Activated naive CD4-positive, alpha-beta T cell treated with anti-CD3 and anti-CD28 coated beads, Interleukin-2, amount 10 ng/mL, durations not matched to agents 7 days and 5 days (primary cell): ENCODE measurements at regions not wholly inside any gene's neighbourhood (a gene's known extent, or its start where the extent isn't known, plus 50 kb on each side); places are given as distances from the start of the nearest gene placed in this dataset.
"Not testable (repeated sequence)": the region's sequence is repeated elsewhere in the genome, so short reads cannot be mapped to it uniquely, and the experiment has no call there.

Experiments used
- CTCF ChIA-PET: fragments of 350-600 bp; sonication (Branson Sonifier 250); formaldehyde crosslinking; loops from one replicate; lab custom pipeline; 2021; ENCODE audit warnings: antibody characterized with exemption; lab: Charles Lee
- DNase-seq: peaks from one replicate; pipeline ENCODE4 v3.0.0-alpha.2; 2020
- H3K27ac Mint-ChIP-seq: one replicate; pipeline ENCODE4 v1.8.0; 2021; ENCODE audit warnings: mild to moderate bottlenecking, moderate library complexity, mixed read lengths
- H3K27me3 Mint-ChIP-seq: one replicate; pipeline ENCODE4 v1.8.0; 2021; ENCODE audit warnings: mild to moderate bottlenecking, mixed read lengths
- H3K36me3 Mint-ChIP-seq: one replicate; pipeline ENCODE4 v1.8.0; 2021; ENCODE audit warnings: mixed read lengths
- H3K4me1 Mint-ChIP-seq: one replicate; pipeline ENCODE4 v1.8.0; 2021; ENCODE audit warnings: mixed read lengths
- H3K4me3 Mint-ChIP-seq: one replicate; pipeline ENCODE4 v1.8.0; 2021; ENCODE audit warnings: mild to moderate bottlenecking, moderate library complexity, mixed read lengths
- H3K9me3 Mint-ChIP-seq: one replicate; pipeline ENCODE4 v1.8.0; 2021; ENCODE audit warnings: mixed read lengths

DNA sequence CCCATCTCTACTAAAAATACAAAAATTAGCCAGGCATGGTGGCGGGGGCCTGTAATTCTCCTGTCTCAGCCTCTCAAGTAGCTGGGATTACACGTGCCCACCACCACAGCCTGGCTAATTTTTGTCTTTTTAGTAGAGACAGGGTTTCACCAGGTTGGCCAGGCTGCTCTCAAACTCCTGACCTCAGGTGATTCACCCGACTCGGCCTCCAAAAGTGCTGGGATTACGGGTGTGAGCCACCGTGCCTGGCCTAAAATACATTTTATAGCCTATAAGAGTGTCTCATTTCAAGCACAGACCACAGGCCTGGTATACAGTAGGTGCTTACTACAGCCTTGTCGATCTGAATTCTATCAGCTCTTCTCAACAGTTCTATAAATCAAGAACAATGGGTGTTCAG is 139.5 kb upstream of the USP29 start:
- CTCF ChIA-PET, H3K36me3 Mint-ChIP-seq, H3K27ac Mint-ChIP-seq, H3K4me3 Mint-ChIP-seq, H3K4me1 Mint-ChIP-seq, H3K27me3 Mint-ChIP-seq, DNase-seq: not testable (repeated sequence)
- peaks cover 70% of the 10 kb centered on the region for H3K9me3 Mint-ChIP-seq

DNA sequence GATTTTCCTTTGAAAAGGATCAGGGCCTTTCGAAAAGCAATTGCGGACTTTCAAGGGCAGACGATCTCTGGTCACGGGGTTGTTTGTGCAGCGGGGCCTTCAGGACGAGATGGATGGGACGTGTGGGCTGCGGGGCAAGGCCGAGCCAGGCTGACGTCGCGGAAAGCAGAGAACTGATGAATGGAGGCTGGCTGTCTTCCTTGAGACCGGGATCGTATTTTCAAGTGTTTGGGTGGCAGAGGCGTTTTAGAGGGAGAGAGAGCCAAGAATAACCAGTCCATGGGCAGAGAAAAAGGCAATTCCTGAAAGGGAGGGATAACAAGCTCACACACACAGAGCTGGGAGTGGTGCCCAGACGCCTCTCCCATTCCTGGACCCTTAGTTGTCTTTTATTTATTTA is 138.9 kb upstream of the USP29 start:
- no peak overlapping the region for H3K27ac Mint-ChIP-seq
- H3K4me1 Mint-ChIP-seq, result no peaks in the 10 kb centered on the region
- CTCF ChIA-PET, result no interaction called here
- DNase-seq, result no peak
- no peaks in the 10 kb centered on the region for H3K36me3 Mint-ChIP-seq
- H3K4me3 Mint-ChIP-seq, result no peak overlapping the region
- peaks cover 69% of the 10 kb centered on the region for H3K9me3 Mint-ChIP-seq
- H3K27me3 Mint-ChIP-seq, result no peaks in the 10 kb centered on the region

GRCh38 chr19:56981440-56981839 is 138.3 kb upstream of the USP29 start:
- H3K27me3 Mint-ChIP-seq, H3K4me1 Mint-ChIP-seq, DNase-seq, H3K27ac Mint-ChIP-seq, H3K36me3 Mint-ChIP-seq, H3K4me3 Mint-ChIP-seq, CTCF ChIA-PET: not testable (repeated sequence)
- H3K9me3 Mint-ChIP-seq, result peaks cover 69% of the 10 kb centered on the region

DNA sequence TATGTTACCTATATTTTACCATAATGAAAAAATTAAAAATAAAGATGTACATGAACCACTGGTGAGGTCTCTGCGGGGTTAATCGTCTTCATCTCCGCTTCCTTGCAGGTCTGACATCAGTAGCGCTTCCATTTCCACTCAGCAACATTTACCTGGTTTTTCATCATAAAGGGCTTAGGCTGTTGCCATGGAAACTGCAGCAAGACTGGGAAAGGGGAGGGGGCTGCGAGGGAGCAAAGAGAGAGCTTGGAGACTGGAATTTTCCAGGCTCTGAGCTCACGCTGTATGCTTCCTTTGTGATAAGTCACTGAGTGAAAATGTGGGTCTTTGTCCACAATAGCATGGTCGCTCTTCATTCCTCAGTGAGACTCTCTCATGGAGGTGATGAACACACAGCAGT is 136.6 kb upstream of the USP29 start:
- CTCF ChIA-PET, result no interaction called here
- H3K36me3 Mint-ChIP-seq, result no peaks in the 10 kb centered on the region
- no peak overlapping the region for H3K4me3 Mint-ChIP-seq
- H3K4me1 Mint-ChIP-seq, result no peaks in the 10 kb centered on the region
- H3K9me3 Mint-ChIP-seq, result peaks cover 62% of the 10 kb centered on the region
- no peak overlapping the region for H3K27ac Mint-ChIP-seq
- H3K27me3 Mint-ChIP-seq, result no peaks in the 10 kb centered on the region
- DNase-seq, result no peak

DNA sequence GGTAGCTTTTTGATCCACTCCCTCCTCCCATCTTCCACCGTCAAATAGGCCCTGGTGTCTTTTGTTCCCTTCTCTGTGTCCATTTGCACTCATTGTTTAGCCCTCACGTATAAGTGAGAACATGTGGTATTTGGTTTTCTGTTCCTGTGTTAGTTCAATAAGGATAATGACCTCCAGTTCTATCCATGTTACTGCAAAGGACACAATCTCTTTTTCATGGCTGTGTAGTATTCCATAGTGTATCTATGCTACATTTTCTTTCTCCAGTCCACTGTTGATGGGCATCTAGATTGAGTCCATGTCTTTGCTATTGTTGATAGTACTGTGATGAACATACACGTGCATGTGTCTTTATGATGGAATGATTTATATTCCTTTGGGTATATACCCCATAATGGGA is 136.0 kb upstream of the USP29 start:
- Mint-ChIP-seq H3K36me3 (no peaks in the 10 kb centered on the region), H3K9me3 (peaks cover 63% of the 10 kb centered on the region), H3K27ac (no peak overlapping the region), H3K27me3 (no peaks in the 10 kb centered on the region), H3K4me3 (no peak overlapping the region), H3K4me1 (no peaks in the 10 kb centered on the region)
- CTCF ChIA-PET, result no interaction called here
- DNase-seq, result no peak

GRCh38 chr19:56986386-56986785 is 133.4 kb upstream of the USP29 start:
- Mint-ChIP-seq H3K4me3 (no peak overlapping the region), H3K9me3 (peaks cover 65% of the 10 kb centered on the region), H3K27me3 (no peaks in the 10 kb centered on the region), H3K27ac (no peak overlapping the region), H3K4me1 (no peaks in the 10 kb centered on the region), H3K36me3 (peaks cover 2% of the 10 kb centered on the region)
- CTCF ChIA-PET, result no interaction called here
- DNase-seq, result no peak

DNA sequence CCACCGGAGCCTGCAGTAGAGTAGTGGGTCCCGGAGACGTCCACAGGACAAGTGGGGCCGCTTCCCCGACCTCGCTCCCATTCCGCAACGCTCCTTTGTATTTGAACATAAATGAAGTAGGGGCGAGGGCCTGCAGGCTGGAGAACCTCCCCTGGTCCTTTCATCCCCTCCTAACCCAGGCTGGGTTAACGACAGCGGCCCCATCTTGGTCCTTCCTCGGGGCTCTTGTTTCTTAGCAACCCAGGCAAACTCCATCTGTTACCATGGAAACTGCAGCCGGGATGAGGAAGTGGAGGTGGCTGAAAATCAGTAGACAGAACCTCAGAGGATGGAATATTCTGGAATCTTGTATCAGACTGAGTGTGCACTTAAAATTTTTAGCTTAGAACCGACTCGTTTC is 132.6 kb upstream of the USP29 start:
- CTCF ChIA-PET, result interaction anchor here (0.6 kb wide), 1 partner anchor 471 kb away, joined by 3 read pairs; no protein-coding TSS in a partner anchor

GRCh38 chr19:56988299-56988698 is 131.5 kb upstream of the USP29 start:
- Mint-ChIP-seq H3K36me3 (peaks cover 3% of the 10 kb centered on the region), H3K9me3 (peaks cover 66% of the 10 kb centered on the region), H3K27ac (no peak overlapping the region), H3K27me3 (no peaks in the 10 kb centered on the region), H3K4me3 (no peak overlapping the region), H3K4me1 (no peaks in the 10 kb centered on the region)
- DNase-seq, result no peak
- CTCF ChIA-PET, result no interaction called here

More for the DNA sequence above, 132.6 kb upstream of the USP29 start:
- Mint-ChIP-seq H3K4me1 (no peaks in the 10 kb centered on the region), H3K36me3 (peaks cover 2% of the 10 kb centered on the region), H3K27ac (no peak overlapping the region), H3K27me3 (no peaks in the 10 kb centered on the region), H3K4me3 (no peak overlapping the region), H3K9me3 (peaks cover 61% of the 10 kb centered on the region)
- no peak for DNase-seq

DNA sequence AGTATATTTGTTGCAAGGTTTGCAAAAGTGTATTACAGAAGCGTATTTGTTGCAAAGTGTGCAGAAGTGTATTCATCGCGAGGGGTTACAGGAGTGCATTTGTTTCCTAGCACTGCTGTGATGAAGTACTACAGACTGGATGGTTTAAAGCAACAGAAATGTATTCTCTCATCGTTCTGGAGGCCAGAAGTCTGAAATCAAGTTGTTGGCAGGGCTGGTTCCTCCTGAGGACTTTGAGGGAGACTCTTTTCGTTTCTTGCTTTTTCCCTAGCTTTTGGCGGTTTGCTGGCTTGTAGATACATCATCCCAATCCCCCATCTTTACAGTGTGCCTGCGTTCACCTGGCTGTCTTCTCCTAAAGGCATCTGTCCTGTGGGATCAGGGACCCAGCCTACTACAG is 127.9 kb upstream of the USP29 start:
- H3K9me3 Mint-ChIP-seq, result peaks cover 63% of the 10 kb centered on the region
- no peak for DNase-seq
- peaks cover 3% of the 10 kb centered on the region for H3K36me3 Mint-ChIP-seq
- no peaks in the 10 kb centered on the region for H3K4me1 Mint-ChIP-seq
- H3K4me3 Mint-ChIP-seq, result no peak overlapping the region
- no peaks in the 10 kb centered on the region for H3K27me3 Mint-ChIP-seq
- no peak overlapping the region for H3K27ac Mint-ChIP-seq
- CTCF ChIA-PET, result no interaction called here

- CTCF ChIA-PET, result no interaction called here
- DNase-seq, result no peak
- Mint-ChIP-seq H3K4me1 (no peaks in the 10 kb centered on the region), H3K9me3 (peaks cover 60% of the 10 kb centered on the region), H3K27me3 (no peaks in the 10 kb centered on the region), H3K4me3 (no peak overlapping the region), H3K36me3 (peaks cover 3% of the 10 kb centered on the region), H3K27ac (no peak overlapping the region)
These were observed 125.9 kb upstream of the USP29 start for GRCh38 chr19:56993851-56994250.

GRCh38 chr19:56994251-56995017 is 125.4 kb upstream of the USP29 start:
- H3K4me1 Mint-ChIP-seq, result no peaks in the 10 kb centered on the region
- DNase-seq, result no peak
- peaks cover 58% of the 10 kb centered on the region for H3K9me3 Mint-ChIP-seq
- no peaks in the 10 kb centered on the region for H3K27me3 Mint-ChIP-seq
- H3K27ac Mint-ChIP-seq, result no peak overlapping the region
- no peak overlapping the region for H3K4me3 Mint-ChIP-seq
- peaks cover 3% of the 10 kb centered on the region for H3K36me3 Mint-ChIP-seq
- CTCF ChIA-PET, result no interaction called here

DNA sequence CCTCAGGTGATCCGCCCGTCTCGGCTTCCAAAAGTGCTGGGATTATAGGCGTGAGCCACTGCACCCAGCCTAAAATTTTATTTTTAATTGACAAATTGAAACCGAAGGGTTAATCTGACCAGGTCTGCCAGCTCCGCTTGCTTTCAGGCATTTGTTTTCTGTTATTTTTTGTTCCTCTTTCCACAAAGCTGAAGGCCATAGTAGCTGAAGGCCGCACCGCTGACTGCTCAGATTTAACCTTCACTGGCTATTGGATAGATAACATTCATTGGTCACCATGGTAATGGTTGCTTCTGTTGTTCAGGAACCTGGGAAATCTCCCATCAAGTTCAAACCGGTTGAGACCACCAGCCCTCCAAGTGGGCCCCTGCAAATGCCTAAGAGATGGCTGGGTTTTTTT is 124.5 kb upstream of the USP29 start:
- no peaks in the 10 kb centered on the region for H3K4me1 Mint-ChIP-seq
- H3K4me3 Mint-ChIP-seq, result no peak overlapping the region
- no peaks in the 10 kb centered on the region for H3K27me3 Mint-ChIP-seq
- peaks cover 3% of the 10 kb centered on the region for H3K36me3 Mint-ChIP-seq
- no peak for DNase-seq
- CTCF ChIA-PET, result no interaction called here
- H3K9me3 Mint-ChIP-seq, result peaks cover 51% of the 10 kb centered on the region
- no peak overlapping the region for H3K27ac Mint-ChIP-seq

DNA sequence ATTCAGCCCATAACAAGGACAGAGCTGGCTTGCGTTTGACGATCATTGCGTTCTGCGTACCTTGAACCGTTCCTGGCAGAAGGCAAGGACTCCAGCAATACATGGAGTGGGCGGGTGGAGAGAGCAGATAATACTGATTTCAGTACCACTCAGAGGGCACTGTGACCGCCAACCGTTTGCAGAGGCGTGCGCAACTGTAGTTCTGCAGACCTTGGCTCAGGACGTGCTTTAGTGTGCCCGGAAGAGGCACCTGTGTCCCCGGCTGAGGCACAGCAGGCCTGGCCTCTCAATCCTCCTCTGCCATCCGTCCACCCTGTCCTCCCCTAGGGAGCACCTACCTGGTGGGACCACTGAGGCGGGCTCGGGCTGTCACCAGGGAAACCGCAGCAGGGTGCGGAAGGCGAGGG is 117.6 kb upstream of the USP29 start:
- no peak for DNase-seq
- Mint-ChIP-seq H3K27ac (no peak overlapping the region), H3K9me3 (peaks cover 41% of the 10 kb centered on the region), H3K4me1 (no peaks in the 10 kb centered on the region), H3K27me3 (no peaks in the 10 kb centered on the region), H3K4me3 (no peak overlapping the region), H3K36me3 (no peaks in the 10 kb centered on the region)
- CTCF ChIA-PET, result no interaction called here

- no peak overlapping the region for H3K4me3 Mint-ChIP-seq
- H3K4me1 Mint-ChIP-seq, result no peaks in the 10 kb centered on the region
- no peak overlapping the region for H3K27ac Mint-ChIP-seq
- CTCF ChIA-PET, result no interaction called here
- no peaks in the 10 kb centered on the region for H3K36me3 Mint-ChIP-seq
- H3K9me3 Mint-ChIP-seq, result peaks cover 45% of the 10 kb centered on the region
- no peaks in the 10 kb centered on the region for H3K27me3 Mint-ChIP-seq
- no peak for DNase-seq
These were observed 117.1 kb upstream of the USP29 start for GRCh38 chr19:57002710-57003109.

- Mint-ChIP-seq H3K9me3 (peaks cover 57% of the 10 kb centered on the region), H3K27me3 (no peaks in the 10 kb centered on the region), H3K36me3 (no peaks in the 10 kb centered on the region), H3K4me3 (no peak overlapping the region), H3K4me1 (no peaks in the 10 kb centered on the region), H3K27ac (no peak overlapping the region)
- DNase-seq, result no peak
- CTCF ChIA-PET, result no interaction called here
These were observed 115.4 kb upstream of the USP29 start for GRCh38 chr19:57004418-57004817.
